Gastroesophageal sphincter (tissue), 3 donors: ENCODE measurements at regions not wholly inside any gene's neighbourhood (a gene's known extent, or its start where the extent isn't known, plus 50 kb on each side); places are given as distances from the start of the nearest gene placed in this dataset.

Experiments used
- EP300 ChIP-seq: sonication (generic); formaldehyde crosslinking; IDR thresholded peaks from one replicate; pipeline ENCODE4 v1.6.1; 2017; ENCODE audit warnings: antibody characterized with exemption, mild to moderate bottlenecking
- POLR2A ChIP-seq, 2 donors: fragments of 450-650 bp; IDR thresholded peaks; one replicate each; pipeline ENCODE4 v1.6.1; 2017; ENCODE audit warnings: antibody characterized with exemption in 2 of 2, mild to moderate bottlenecking in 2 of 2, moderate library complexity in 1 of 2
- POLR2AphosphoS5 ChIP-seq: sonication (generic); formaldehyde crosslinking; IDR thresholded peaks from one replicate; pipeline ENCODE4 v1.6.1; 2017; ENCODE audit warnings: antibody characterized with exemption
- TF ChIP-seq, protein P1 (sequence below), 4 experiments: fragments of 200-600 bp in 2 of 4; fragments of 450-650 bp in 2 of 4; sonication (generic) in 1 of 4; IDR thresholded peaks; one replicate each; pipeline ENCODE4 v1.5.1; 2017 to 2019; ENCODE audit warnings: antibody characterized with exemption in 4 of 4, mild to moderate bottlenecking in 2 of 4, moderate library complexity in 2 of 4

DNA sequence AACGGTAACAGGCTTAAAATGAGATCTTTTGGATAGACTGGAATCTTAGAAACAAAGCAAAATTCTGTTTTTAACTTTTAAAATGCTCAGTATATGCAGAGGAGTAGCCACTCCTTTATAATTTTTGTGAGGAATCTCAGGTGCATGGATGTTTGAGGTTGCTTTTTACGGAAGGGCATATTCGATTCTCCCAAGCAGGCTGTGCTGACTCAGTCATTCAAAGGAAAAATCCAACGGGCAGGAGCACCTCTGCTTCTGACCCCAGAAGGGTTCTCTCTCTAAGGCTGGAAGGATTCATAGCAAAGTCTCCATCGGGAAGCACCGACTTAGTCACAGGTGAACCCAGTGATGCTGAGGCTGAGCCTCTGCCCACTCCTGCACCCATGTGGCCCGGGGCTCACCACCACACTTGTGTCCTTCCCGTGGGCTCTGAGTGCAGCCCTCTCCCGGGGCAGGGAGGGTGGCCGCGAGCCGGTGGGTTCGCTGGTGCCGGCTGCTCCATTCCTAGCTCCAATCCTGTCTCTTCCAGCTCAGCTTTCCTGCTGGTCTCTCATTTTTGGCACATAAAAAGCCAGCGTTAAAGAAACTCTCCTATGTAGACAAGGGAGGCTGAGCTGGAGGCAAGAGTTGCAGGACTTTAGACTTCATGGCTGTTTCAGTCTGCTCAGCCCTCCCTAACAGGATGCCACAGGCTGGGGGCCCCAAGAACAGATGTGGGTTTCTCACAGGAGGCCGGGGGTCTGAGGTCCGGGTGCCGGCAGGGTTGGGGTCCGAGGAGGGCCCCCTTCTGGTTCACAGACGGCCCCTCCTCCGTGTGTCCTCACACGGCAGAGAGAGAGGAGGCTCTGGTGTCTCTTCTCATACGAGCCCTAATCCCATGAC lies 135.6 kb upstream of the LPCAT1 start:
- TF ChIP-seq POLR2A (IDR thresholded peaks at IDR 0.05) (no peak), POLR2AphosphoS5 (no peak), EP300 (no peak)
- TF ChIP-seq, protein P1, sequence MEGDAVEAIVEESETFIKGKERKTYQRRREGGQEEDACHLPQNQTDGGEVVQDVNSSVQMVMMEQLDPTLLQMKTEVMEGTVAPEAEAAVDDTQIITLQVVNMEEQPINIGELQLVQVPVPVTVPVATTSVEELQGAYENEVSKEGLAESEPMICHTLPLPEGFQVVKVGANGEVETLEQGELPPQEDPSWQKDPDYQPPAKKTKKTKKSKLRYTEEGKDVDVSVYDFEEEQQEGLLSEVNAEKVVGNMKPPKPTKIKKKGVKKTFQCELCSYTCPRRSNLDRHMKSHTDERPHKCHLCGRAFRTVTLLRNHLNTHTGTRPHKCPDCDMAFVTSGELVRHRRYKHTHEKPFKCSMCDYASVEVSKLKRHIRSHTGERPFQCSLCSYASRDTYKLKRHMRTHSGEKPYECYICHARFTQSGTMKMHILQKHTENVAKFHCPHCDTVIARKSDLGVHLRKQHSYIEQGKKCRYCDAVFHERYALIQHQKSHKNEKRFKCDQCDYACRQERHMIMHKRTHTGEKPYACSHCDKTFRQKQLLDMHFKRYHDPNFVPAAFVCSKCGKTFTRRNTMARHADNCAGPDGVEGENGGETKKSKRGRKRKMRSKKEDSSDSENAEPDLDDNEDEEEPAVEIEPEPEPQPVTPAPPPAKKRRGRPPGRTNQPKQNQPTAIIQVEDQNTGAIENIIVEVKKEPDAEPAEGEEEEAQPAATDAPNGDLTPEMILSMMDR (IDR thresholded peaks at IDR 0.05), result no peak
